Endothelial cell (in vitro differentiated cells): ENCODE measurements at regions not wholly inside any gene's neighbourhood (a gene's known extent, or its start where the extent isn't known, plus 50 kb on each side); places are given as distances from the start of the nearest gene placed in this dataset.

Experiments used
- DNase-seq: peaks from one replicate; pipeline ENCODE4 v3.0.0; 2021; ENCODE audit warnings: low spot score
- H3K27ac Mint-ChIP-seq: one replicate; pipeline ENCODE4 v1.8.0; 2021; ENCODE audit warnings: mixed read lengths, inconsistent platforms; ENCODE audit not compliant: unreplicated experiment
- H3K27me3 Mint-ChIP-seq: one replicate; pipeline ENCODE4 v1.8.0; 2021; ENCODE audit warnings: mild to moderate bottlenecking, moderate library complexity, mixed read lengths, inconsistent platforms; ENCODE audit not compliant: unreplicated experiment
- H3K36me3 Mint-ChIP-seq: one replicate; pipeline ENCODE4 v1.8.0; 2021; ENCODE audit warnings: mild to moderate bottlenecking, low read depth, mixed read lengths, inconsistent platforms; ENCODE audit not compliant: unreplicated experiment
- H3K4me1 Mint-ChIP-seq: one replicate; pipeline ENCODE4 v1.8.0; 2021; ENCODE audit warnings: mild to moderate bottlenecking, mixed read lengths, inconsistent platforms; ENCODE audit not compliant: unreplicated experiment
- H3K4me3 Mint-ChIP-seq: one replicate; pipeline ENCODE4 v1.8.0; 2021; ENCODE audit warnings: mild to moderate bottlenecking, mixed read lengths, inconsistent platforms; ENCODE audit not compliant: unreplicated experiment
- H3K9me3 Mint-ChIP-seq: one replicate; pipeline ENCODE4 v1.8.0; 2021; ENCODE audit warnings: mixed read lengths, inconsistent platforms; ENCODE audit not compliant: unreplicated experiment
- CTCF ChIP-seq: fragments of 200-600 bp; sonication (generic); IDR thresholded peaks from one replicate; pipeline ENCODE4 v1.5.0; 2021; ENCODE audit warnings: antibody characterized with exemption; ENCODE audit not compliant: unreplicated experiment

DNA sequence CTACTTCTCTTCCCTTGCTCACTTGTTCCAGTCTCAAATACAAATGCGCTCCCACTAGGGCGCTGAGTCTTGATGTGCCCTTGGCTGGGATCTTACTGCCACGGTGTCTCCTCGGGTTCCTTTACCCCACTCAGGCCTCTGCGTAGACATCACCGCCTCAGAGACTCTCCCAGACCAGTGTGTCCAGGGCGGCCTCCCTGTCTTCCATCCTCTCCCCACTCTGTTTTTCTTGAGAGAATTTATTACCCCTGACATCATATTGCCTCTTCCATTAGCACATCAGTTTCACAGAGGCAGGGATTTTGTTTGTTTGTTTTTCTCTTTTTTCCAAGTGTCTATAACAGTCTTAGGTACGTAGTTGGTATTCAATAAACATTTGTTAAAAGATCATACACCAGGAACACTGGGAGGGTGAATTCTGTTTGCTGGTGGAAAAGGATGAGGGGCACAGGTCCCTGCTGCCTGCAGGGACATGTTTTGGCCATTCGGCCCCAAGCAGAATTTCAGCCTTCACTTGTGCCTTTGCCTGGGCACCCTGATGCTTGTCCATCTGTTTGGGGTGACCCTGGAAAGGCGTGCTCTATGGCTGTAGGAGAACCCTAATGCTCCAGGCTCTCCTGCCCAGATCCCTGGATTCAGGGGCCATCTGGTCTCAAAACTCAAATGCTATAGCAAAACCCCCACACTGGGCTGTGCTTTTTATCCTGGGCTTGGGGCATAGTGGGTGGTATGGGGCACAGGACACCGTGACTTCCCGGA is 55.0 kb downstream of the RPL37A start:
- Mint-ChIP-seq H3K27me3 (peaks cover 8% of the 10 kb centered on the region), H3K4me1 (peaks cover 8% of the 10 kb centered on the region), H3K36me3 (no peaks in the 10 kb centered on the region), H3K4me3 (no peak overlapping the region), H3K27ac (peak overlapping the region; percentile 20), H3K9me3 (no peaks in the 10 kb centered on the region)
- no peak for DNase-seq
- TF ChIP-seq CTCF, result no peak

DNA sequence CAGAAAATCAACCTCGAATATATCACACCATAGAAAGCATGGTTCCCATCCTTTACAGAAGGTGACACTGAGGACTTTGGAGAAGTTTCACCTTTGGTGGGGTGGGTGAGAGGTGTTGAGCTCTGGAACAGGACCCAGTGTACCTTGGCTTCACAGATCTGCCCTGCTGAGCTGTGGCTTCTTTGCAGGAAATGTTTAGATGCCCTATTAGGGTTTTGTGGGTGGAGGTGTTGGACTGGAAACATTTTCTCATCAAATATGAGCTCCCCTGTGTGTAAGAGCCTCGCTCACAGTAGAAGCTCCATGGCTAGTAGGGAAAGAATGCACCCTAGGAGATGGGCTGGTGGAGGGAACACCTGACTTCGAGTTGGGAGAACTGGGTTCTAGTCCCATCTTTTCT is 55.6 kb downstream of the RPL37A start:
- no peak for DNase-seq
- Mint-ChIP-seq H3K9me3 (no peaks in the 10 kb centered on the region), H3K36me3 (no peaks in the 10 kb centered on the region), H3K4me1 (peaks cover 8% of the 10 kb centered on the region), H3K27me3 (peaks cover 6% of the 10 kb centered on the region), H3K4me3 (no peak overlapping the region), H3K27ac (no peak overlapping the region)
- no peak for TF ChIP-seq CTCF

- H3K4me3 Mint-ChIP-seq, result no peak overlapping the region
- no peaks in the 10 kb centered on the region for H3K9me3 Mint-ChIP-seq
- H3K4me1 Mint-ChIP-seq, result peaks cover 7% of the 10 kb centered on the region
- H3K27me3 Mint-ChIP-seq, result peaks cover 6% of the 10 kb centered on the region
- TF ChIP-seq CTCF, result no peak
- H3K27ac Mint-ChIP-seq, result no peak overlapping the region
- no peak for DNase-seq
- no peaks in the 10 kb centered on the region for H3K36me3 Mint-ChIP-seq
Measured at GRCh38 chr2:216554755-216555154, 56.1 kb downstream of the RPL37A start.

DNA sequence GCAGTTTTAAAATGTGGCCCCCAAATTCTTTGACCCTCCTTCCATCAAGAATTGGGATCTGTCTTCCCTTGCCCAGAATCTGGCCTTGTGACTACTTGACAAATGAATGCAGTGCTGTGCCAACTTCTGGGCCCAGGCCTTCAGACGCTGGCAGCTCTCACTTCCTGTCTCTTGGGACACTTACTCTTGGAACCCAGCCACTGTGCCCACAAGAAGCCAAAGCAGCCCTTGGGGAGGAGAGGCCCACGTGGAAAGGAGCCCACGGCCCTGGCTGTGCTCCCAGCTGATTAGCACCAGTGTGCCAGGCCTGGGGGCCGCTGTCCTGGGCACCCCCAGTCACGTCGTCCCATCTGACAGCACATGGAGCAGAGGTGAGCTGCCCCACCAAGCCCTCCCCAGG is 56.6 kb downstream of the RPL37A start:
- Mint-ChIP-seq H3K27me3 (peaks cover 6% of the 10 kb centered on the region), H3K27ac (no peak overlapping the region), H3K36me3 (no peaks in the 10 kb centered on the region), H3K9me3 (no peaks in the 10 kb centered on the region), H3K4me3 (no peak overlapping the region), H3K4me1 (peaks cover 3% of the 10 kb centered on the region)
- TF ChIP-seq CTCF, result no peak
- DNase-seq, result no peak

DNA sequence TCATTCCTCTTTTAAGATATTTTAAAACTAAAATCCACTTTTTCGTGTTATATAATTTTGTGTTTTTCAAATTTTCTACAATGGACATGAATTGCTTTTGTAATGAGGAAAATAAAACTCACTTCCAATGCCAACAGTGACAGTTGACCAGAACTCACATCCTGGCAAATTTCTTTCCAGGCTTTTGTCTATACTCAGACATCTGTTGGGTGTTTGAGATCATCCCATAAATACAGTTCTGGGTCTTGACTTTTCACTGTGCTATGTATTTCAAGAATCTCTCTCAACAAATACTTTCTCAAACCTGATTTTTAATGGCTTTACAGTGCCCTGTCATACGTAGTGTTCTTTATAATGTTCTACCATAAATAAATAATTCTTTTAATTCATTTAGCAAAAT is 57.6 kb downstream of the RPL37A start:
- H3K9me3 Mint-ChIP-seq, result no peaks in the 10 kb centered on the region
- TF ChIP-seq CTCF, result no peak
- H3K27ac Mint-ChIP-seq, result no peak overlapping the region
- no peak overlapping the region for H3K4me3 Mint-ChIP-seq
- no peak for DNase-seq
- H3K27me3 Mint-ChIP-seq, result peaks cover 5% of the 10 kb centered on the region
- peaks cover 3% of the 10 kb centered on the region for H3K4me1 Mint-ChIP-seq
- no peaks in the 10 kb centered on the region for H3K36me3 Mint-ChIP-seq
